Fibroblast of peridontal ligament (primary cell): ENCODE measurements at regions not wholly inside any gene's neighbourhood (a gene's known extent, or its start where the extent isn't known, plus 50 kb on each side); places are given as distances from the start of the nearest gene placed in this dataset.

Source experiments
- DNase-seq: peaks from one replicate; pipeline ENCODE4 v3.0.0-alpha.2; 2010; ENCODE audit errors: extremely low read depth

DNA sequence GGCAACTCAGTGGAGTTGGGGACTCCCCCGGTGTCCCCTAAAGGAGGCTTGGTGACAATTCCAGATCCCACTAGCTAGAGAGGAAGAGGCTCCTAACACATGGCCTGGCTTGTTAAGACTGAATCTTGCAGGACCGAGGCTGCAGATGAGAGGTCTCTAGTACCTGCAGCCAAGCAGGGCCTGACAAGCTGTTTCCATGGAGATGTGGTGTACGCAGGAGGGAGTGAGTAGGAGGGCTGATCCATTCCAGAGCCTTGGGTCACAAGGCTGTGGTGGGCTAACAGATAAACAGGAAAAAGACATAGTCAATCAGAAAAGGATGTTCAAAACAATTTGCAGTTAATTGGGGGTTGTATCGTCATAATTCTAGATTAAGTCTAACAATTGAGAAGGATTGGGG lies 77.3 kb upstream of the MKLN1 start:
- DNase-seq: no peak

DNA sequence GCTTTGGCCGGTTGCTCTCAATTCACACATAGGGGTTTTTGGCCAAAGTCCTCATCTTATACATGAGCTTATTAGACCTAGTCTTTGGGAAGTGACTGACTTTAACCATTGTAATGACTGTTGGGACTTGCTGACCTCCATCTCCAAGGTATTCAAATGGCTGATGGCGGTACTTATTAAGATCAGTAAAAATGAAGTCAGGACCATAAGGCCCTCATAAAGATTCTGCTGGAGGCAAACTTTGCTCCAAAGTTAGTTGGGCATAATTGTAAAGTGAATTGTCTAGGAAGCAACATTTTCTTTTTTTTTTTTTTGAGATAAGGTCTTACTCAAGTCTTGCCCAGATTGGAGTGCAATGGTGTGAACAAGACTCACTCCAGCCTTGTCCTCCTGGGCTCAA lies 76.3 kb upstream of the MKLN1 start:
- DNase-seq: no peak

DNA sequence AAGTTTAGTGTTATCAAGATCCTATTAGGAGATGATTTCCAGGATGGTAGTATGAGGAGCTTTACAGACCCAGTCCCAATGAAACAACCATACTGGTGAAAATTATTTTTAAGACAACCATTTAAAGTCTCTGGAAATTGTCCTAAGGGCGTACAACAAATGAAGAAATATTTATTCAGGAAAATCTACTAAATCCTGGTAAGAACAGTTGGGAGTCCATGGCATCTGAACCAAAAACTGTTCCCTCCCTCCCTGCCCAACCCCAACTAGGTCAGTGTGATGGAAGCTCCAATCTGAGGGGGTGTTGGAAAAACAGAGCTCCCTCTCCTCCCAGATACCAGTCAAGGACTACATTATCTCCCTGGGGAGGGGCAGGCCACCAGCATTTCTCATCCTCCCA lies 74.7 kb upstream of the MKLN1 start:
- DNase-seq: no peak

DNA sequence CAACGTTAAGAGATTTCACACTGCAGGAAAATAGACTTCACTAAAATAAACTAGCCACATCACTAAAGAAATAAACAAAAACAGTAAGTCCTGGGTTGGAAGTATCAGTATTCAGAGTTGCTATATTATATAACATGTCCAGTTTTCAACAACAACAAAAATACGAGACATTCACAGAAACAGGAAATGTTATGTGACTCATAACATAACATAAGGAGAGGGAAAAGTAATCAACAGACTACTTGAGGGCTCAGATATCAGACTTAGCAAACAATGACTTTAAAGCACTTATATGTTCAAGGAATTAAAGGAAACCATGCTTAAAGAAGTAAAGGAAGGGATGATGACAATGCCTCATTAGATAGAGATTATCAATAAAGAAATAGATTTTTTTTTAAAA lies 73.5 kb upstream of the MKLN1 start:
- DNase-seq: no peak

DNA sequence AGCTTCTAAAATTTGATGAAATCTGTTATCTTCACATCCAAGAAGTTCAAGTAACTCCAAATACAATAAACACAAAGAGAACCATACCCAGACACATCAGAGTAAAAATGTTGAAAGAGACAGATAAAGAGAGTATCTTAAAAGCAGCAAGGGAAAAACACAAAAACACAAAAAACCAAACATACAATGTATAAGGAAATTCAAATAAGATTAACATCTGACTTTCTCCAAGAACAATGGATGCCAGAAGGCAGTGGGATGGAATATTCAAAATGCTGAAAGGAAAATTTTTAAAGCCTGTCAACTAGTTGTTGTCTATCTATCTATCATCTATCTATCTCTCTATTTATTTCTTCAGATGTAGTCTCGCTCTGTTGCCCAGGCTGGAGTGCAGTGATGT lies 72.4 kb upstream of the MKLN1 start:
- DNase-seq: no peak

DNA sequence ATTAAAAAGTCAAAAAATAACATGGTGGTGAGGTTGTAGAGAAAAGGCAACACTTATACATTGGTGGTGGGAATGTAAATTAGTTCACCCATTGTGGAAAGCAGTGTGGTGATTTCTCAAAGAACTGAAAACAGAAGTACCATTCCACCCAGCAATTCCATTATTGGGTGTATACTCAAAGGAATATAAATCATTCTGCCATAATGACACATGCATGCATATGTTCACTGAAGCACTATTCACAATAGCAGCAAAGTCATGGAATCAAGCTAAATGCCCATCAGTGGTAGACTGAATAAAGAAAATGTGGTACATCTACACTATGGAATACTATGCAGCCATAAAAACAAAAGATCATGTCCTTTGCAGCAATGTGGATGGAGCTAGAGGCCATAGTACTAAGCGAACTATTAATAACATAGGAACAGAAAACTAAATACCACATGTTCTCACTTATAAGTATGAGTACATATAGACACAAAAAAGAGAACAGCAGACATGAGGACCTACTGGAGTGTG lies 66.1 kb upstream of the MKLN1 start:
- no peak for DNase-seq

DNA sequence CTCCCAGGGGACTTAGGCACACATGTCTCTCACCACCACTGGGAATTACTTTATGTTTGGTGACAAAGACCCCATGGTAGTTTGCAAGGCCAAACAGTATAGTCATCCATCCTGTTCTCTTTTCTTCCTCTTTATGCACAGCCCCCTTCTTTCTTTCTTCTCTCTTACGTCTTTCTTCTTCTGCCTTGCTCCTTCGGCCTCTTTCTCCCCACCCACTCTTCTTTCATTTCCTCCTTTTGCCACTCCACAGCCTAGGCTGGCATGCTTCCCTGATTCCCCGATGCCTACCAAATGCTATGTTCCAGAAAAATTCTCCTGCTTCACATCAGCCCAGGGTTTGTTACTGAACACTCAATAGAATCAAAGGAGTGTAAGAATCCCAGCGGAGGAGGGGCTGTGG lies 62.4 kb upstream of the MKLN1 start:
- DNase-seq: no peak

DNA sequence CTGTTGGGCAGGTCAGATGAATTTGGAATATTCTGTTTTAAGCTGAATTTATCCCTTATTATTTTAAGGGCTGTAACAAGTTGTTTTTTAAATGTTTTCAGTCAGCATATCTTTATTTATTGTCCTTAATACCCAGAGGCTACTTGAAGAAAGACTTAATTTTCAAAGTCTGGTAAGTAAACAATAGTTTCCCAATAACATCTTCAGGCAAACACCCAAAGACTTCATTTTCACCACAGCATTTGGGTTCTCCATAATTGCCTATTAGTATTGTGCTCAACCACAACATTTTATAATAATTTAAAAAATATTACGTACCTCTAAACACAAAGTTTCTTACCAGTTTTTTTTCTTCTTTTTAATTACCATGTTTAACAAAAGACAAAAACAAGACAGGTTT lies 60.0 kb upstream of the MKLN1 start:
- DNase-seq: no peak

DNA sequence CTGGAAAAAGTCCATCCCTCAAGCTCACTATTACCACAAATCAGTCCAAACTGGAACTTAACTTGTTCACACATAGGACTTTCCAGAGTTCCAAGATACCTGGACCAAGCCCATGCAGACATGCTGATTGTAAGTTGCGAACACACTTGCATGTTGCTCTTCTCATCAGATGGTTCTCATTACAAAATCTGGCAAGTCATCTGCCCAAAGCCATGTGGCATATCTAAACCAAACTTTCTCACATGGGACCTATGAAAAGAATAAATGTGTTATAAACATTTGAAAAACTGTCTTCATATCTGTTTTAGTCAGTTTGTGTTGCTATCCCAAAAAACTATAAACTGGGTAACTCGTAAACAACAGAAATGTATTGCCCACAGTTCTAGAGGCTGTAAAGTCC lies 58.8 kb upstream of the MKLN1 start:
- peak; percentile 25 for DNase-seq

DNA sequence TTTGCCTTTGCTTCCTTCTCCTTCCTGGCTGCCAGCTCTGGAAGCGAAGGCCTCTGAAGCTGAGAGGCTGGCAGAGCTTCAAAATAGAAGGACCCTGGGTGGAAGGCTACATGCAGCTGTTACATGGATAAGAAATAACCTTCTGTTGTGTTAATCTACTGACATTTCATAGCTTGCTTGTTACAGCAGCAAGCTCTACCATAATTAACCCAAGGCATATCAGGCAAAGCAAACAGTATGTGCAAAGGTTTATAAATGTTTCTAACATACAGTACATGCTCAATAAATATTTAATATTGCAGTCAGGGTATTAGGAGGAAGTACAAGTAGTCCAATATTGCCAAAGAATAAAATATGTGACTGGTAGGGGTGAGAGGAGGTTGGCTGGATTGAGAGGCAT lies 55.6 kb upstream of the MKLN1 start:
- DNase-seq: no peak

DNA sequence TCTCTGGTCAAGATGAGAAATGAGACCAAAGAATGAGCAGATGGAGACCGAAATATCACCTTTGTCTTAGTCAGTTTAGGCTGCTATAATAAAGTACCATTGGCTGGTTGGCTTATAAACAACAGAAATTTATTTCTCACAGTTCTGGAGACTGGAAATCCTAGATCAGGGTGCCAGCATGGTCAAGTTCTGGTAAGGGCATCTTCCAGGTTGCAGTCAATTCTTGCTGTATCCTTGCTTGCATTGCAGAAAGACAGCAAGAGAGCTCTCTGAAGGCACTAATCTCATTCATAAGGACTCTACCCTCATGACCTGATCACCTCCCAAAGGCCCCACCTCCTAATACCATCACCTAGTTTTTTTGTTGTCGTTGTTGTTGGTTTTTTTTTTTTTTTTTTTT lies 52.7 kb upstream of the MKLN1 start:
- no peak for DNase-seq

DNA sequence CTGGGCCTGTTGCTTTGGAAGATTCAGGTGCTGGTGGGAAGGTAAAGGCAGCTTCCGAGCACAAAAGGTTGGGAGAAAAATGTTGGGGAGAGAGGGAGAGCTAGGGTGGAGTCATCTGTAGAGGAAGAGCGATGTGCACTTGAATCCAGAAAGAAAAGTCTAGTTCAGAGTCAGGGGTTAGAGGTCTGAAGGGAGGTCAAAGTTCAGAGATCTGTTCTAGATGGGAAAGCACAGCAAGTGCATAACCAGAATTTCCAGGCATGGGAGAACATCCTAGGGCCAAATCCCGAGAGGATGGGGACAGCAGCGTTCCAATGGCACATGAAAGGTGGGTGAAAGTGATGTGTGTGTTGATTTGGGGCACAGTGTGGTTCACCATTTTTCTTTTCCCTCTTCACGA lies 51.5 kb upstream of the MKLN1 start:
- no peak for DNase-seq

DNA sequence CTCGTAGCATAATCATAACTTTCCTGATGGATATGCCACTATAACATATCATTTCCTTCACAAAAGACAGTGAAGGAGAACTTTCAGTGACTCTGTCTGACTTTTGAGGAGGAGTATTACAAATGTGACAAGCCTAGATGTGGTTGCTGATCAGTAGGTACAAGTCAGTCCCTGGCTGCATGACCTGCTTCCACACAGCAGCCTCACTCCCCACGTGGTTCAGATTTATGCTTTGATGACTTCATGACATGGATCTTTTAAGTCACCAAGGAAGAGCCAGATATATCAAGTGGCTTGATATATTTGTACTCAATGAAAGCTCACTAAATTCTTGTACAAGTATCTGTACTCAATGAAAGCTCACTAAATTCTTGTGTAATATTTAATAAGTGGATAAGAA lies 50.9 kb upstream of the MKLN1 start:
- DNase-seq: no peak
